ENCODE measurements at regions not wholly inside any gene's neighbourhood (a gene's known extent, or its start where the extent isn't known, plus 50 kb on each side); places are given as distances from the start of the nearest gene placed in this dataset.
"Not testable (repeated sequence)": the region's sequence is repeated elsewhere in the genome, so short reads cannot be mapped to it uniquely, and the experiment has no call there.

- DNase-seq = no peak
- CTCF ChIA-PET = no interaction called here
- no peak overlapping the region for H3K27ac Mint-ChIP-seq
Observed at GRCh38 chr14:37721976-37722659, 126.7 kb downstream of the TTC6 start.

DNA sequence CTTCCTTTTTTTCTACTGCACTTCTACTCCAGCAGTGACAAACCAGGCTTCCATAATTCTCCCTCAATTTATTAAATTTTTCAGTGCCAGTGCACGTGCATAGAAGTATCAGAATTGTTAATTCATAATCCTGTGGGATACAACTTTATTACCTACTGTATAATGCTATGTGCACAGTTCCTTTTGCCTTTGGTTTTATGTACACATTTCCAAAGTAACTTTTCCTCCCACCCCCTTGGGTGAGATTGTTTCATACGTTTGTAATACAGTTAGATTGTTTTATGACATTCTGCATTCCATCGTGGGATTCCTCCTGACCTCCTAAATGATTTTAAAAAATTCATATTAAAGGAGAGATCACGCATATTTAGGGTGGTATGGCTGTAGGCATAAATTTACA lies 128.1 kb downstream of the TTC6 start:
- no peak for ATAC-seq
- POLR2A ChIA-PET = no interaction called here

More at GRCh38 chr14:37721976-37722659, 126.7 kb downstream of the TTC6 start:
- Mint-ChIP-seq H3K4me3 (no peak overlapping the region), H3K36me3 (ENCODE audit: low read depth) (no peaks in the 10 kb centered on the region), H3K27me3 (ENCODE audit: low read depth) (no peaks in the 10 kb centered on the region), H3K4me1 (ENCODE audit: low read depth) (no peaks in the 10 kb centered on the region), H3K9me3 (ENCODE audit: insufficient read depth) (no peaks in the 10 kb centered on the region)
- ATAC-seq = no peak
- POLR2A ChIA-PET = no interaction called here

GRCh38 chr14:37726708-37727107 lies 131.3 kb downstream of the TTC6 start:
- ATAC-seq (no peak), DNase-seq (no peak)
- Mint-ChIP-seq H3K4me1 (ENCODE audit: low read depth) (no peaks in the 10 kb centered on the region), H3K27me3 (ENCODE audit: low read depth) (no peaks in the 10 kb centered on the region), H3K36me3 (ENCODE audit: low read depth) (no peaks in the 10 kb centered on the region), H3K4me3 (no peak overlapping the region), H3K9me3 (ENCODE audit: insufficient read depth) (no peaks in the 10 kb centered on the region), H3K27ac (no peak overlapping the region)
- POLR2A ChIA-PET = no interaction called here
- CTCF ChIA-PET = no interaction called here

More for the DNA sequence above, 128.1 kb downstream of the TTC6 start:
- no peak overlapping the region for H3K4me3 Mint-ChIP-seq
- H3K9me3 Mint-ChIP-seq (ENCODE audit: insufficient read depth) = no peaks in the 10 kb centered on the region
- CTCF ChIA-PET = no interaction called here
- DNase-seq = no peak
- no peak overlapping the region for H3K27ac Mint-ChIP-seq
- no peaks in the 10 kb centered on the region for H3K27me3 Mint-ChIP-seq (ENCODE audit: low read depth)
- H3K4me1 Mint-ChIP-seq (ENCODE audit: low read depth) = no peaks in the 10 kb centered on the region
- no peaks in the 10 kb centered on the region for H3K36me3 Mint-ChIP-seq (ENCODE audit: low read depth)

GRCh38 chr14:37729218-37729617 lies 133.8 kb downstream of the TTC6 start:
- Mint-ChIP-seq H3K9me3 (ENCODE audit: insufficient read depth) (no peaks in the 10 kb centered on the region), H3K4me3 (no peak overlapping the region), H3K27me3 (ENCODE audit: low read depth) (no peaks in the 10 kb centered on the region), H3K27ac (no peak overlapping the region), H3K36me3 (ENCODE audit: low read depth) (no peaks in the 10 kb centered on the region), H3K4me1 (ENCODE audit: low read depth) (no peaks in the 10 kb centered on the region)
- ATAC-seq = no peak
- DNase-seq = no peak
- ChIA-PET CTCF (no interaction called here), POLR2A (no interaction called here)

DNA sequence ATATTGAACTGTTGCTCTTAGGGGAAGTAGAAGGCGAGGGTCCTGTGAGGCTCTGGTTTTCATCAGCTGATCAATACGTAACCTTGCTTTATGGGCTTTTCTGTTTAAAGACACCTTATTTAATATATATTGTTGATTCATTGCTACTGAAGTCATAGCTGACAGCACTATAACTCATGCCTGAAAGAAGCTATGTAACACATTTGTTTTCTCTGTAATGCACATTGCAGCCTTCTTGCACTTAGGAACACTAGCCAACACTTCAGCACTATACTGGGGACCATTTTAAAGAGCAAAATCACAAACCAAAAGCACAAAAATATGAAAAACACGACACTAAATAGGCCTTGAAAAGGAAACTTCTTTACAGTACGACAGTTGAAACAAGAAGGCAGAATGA lies 135.7 kb downstream of the TTC6 start:
- DNase-seq (no peak), ATAC-seq (no peak)
- Mint-ChIP-seq H3K9me3 (ENCODE audit: insufficient read depth) (no peaks in the 10 kb centered on the region), H3K4me3 (no peak overlapping the region), H3K27ac (no peak overlapping the region), H3K4me1 (ENCODE audit: low read depth) (no peaks in the 10 kb centered on the region), H3K36me3 (ENCODE audit: low read depth) (no peaks in the 10 kb centered on the region), H3K27me3 (ENCODE audit: low read depth) (no peaks in the 10 kb centered on the region)
- ChIA-PET CTCF (no interaction called here), POLR2A (no interaction called here)

DNA sequence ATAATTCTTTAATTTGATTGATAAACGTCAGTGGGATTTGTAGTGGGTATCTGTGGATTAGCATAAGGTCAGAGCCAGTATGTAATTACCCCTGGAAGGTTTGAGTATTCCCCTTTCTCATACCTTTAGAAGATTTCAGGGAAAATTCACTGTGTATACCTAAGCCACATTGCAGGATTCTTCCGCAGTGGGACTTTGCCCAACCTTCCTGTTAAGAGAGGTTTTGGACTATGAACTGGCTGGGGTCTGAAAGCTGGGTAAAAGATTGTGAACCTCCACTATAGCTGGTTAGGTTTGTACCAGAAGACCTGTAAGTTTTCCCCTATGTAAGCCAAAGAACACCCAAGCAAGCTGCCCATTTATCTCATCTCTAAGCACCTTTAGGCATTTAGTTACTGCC lies 150.2 kb downstream of the TTC6 start:
- no peak overlapping the region for H3K27ac Mint-ChIP-seq

GRCh38 chr14:37746140-37746832 lies 150.9 kb downstream of the TTC6 start:
- Mint-ChIP-seq H3K4me3 (no peak overlapping the region), H3K9me3 (ENCODE audit: insufficient read depth) (no peaks in the 10 kb centered on the region), H3K27ac (no peak overlapping the region), H3K27me3 (ENCODE audit: low read depth) (no peaks in the 10 kb centered on the region), H3K36me3 (ENCODE audit: low read depth) (no peaks in the 10 kb centered on the region), H3K4me1 (ENCODE audit: low read depth) (no peaks in the 10 kb centered on the region)
- ATAC-seq (no peak), DNase-seq (no peak)
- CTCF ChIA-PET = no interaction called here
- POLR2A ChIA-PET = no interaction called here

More for the DNA sequence above, 150.2 kb downstream of the TTC6 start:
- H3K9me3 Mint-ChIP-seq (ENCODE audit: insufficient read depth) = no peaks in the 10 kb centered on the region
- no peaks in the 10 kb centered on the region for H3K27me3 Mint-ChIP-seq (ENCODE audit: low read depth)
- ATAC-seq = no peak
- H3K4me1 Mint-ChIP-seq (ENCODE audit: low read depth) = no peaks in the 10 kb centered on the region
- CTCF ChIA-PET = no interaction called here
- no peaks in the 10 kb centered on the region for H3K36me3 Mint-ChIP-seq (ENCODE audit: low read depth)
- no peak for DNase-seq
- no peak overlapping the region for H3K4me3 Mint-ChIP-seq
- POLR2A ChIA-PET = no interaction called here

- no peaks in the 10 kb centered on the region for H3K4me1 Mint-ChIP-seq (ENCODE audit: low read depth)
Observed at GRCh38 chr14:37753459-37753858, 158.0 kb downstream of the TTC6 start.

DNA sequence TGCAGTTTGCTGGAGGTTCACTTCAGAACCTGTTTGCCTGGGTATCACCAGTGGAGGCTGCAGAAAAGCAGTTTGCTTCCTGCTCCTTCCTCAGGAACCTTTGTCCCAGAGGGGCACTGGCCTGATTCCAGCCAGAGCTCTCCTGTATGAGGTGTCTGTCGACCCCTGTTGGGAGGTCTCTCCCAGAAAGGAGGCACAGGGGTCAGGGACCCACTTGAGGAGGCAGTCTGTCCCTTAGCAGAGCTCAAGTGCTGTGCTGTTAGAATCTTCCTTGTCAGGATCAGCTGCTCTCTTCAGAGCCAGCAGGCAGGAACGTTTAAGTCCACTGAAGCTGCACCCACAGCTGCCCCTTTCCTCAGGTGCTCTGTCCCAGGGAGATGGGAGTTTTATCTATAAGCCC lies 164.8 kb downstream of the TTC6 start:
- CTCF ChIA-PET; H3K9me3 Mint-ChIP-seq (ENCODE audit: insufficient read depth); H3K27me3 Mint-ChIP-seq (ENCODE audit: low read depth); H3K27ac Mint-ChIP-seq; H3K36me3 Mint-ChIP-seq (ENCODE audit: low read depth); DNase-seq; ATAC-seq; H3K4me3 Mint-ChIP-seq; POLR2A ChIA-PET; H3K4me1 Mint-ChIP-seq (ENCODE audit: low read depth): not testable (repeated sequence)

More at GRCh38 chr14:37753459-37753858, 158.0 kb downstream of the TTC6 start:
- Mint-ChIP-seq H3K9me3 (ENCODE audit: insufficient read depth) (no peaks in the 10 kb centered on the region), H3K4me3 (no peak overlapping the region), H3K27me3 (ENCODE audit: low read depth) (no peaks in the 10 kb centered on the region), H3K27ac (no peak overlapping the region), H3K36me3 (ENCODE audit: low read depth) (no peaks in the 10 kb centered on the region)
- POLR2A ChIA-PET = no interaction called here
- no peak for DNase-seq
- CTCF ChIA-PET = no interaction called here
- no peak for ATAC-seq

DNA sequence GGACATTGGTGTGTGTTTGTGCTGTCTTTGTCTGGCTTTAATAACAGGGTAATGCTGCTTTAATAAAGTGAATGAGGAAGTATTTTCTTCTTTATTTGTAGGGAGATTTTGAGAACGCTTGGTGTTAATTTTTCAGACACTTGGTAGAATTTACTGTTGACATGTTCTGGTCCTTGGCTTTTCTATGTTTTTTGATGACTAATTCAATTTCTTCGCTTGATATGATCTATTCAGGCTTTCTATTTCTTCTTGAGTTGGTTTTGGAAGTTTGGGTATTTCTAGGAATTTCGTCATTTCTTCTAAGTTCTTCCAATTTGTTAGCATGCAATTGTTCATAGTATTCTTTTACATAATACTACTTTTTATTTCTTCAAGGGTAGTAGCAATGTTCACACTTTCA lies 167.8 kb downstream of the TTC6 start:
- ATAC-seq = no peak
- H3K9me3 Mint-ChIP-seq (ENCODE audit: insufficient read depth) = no peaks in the 10 kb centered on the region

GRCh38 chr14:37772283-37772682 lies 176.9 kb downstream of the TTC6 start:
- H3K27me3 Mint-ChIP-seq (ENCODE audit: low read depth); DNase-seq; H3K4me1 Mint-ChIP-seq (ENCODE audit: low read depth); POLR2A ChIA-PET; H3K4me3 Mint-ChIP-seq; ATAC-seq; H3K36me3 Mint-ChIP-seq (ENCODE audit: low read depth); CTCF ChIA-PET; H3K27ac Mint-ChIP-seq: not testable (repeated sequence)
- H3K9me3 Mint-ChIP-seq (ENCODE audit: insufficient read depth) = peaks cover 15% of the 10 kb centered on the region

More for the DNA sequence above, 167.8 kb downstream of the TTC6 start:
- ChIA-PET CTCF (no interaction called here), POLR2A (no interaction called here)
- Mint-ChIP-seq H3K27ac (no peak overlapping the region), H3K36me3 (ENCODE audit: low read depth) (no peaks in the 10 kb centered on the region), H3K4me1 (ENCODE audit: low read depth) (no peaks in the 10 kb centered on the region), H3K27me3 (ENCODE audit: low read depth) (no peaks in the 10 kb centered on the region), H3K4me3 (no peak overlapping the region)
- DNase-seq = no peak

DNA sequence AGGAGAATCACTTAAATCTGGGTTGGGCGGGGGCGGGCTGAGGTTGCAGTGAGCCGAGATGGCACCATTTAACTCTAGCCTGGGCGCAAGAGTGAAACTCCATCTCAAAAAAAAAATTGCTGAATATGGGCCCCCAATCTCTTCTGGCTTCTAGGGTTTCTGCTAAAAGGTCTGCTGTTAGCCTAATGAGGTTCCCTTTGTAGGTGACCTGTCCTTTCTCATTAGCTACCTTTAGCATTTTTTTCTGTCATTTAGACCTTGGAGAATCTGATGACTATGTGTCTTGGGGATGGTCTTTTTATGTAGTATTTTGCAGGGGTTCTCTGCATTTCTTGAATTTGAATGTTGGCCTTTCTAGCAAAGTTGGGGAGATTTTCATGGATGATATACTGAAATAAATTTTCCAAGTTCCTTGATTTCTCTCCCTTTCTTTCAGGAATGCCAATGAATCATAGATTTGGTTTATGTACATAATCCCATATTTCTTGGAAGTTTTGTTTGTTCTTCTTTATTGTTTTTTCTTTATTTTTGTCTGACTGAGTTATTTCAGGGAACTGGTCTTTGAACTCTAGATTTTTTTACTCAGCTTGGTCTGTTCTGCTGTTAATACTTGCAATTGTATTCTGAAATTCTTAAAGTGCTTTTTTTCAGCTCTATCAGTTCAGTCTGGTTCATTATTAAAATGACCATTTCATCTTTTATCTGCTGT lies 181.5 kb downstream of the TTC6 start:
- Mint-ChIP-seq H3K4me3 (no peak overlapping the region), H3K4me1 (ENCODE audit: low read depth) (no peaks in the 10 kb centered on the region), H3K9me3 (ENCODE audit: insufficient read depth) (peaks cover 21% of the 10 kb centered on the region), H3K36me3 (ENCODE audit: low read depth) (no peaks in the 10 kb centered on the region), H3K27ac (no peak overlapping the region), H3K27me3 (ENCODE audit: low read depth) (no peaks in the 10 kb centered on the region)
- no peak for DNase-seq
- POLR2A ChIA-PET = no interaction called here
- no peak for ATAC-seq
- CTCF ChIA-PET = no interaction called here

Measured in activated CD8-positive, alpha-beta T cell treated with anti-CD3 and anti-CD28 coated beads, Interleukin-2, amount 10 ng/mL, durations not matched to agents 7 days and 5 days (primary cell).